Left lobe of liver (tissue), 2 donors: ENCODE measurements at regions not wholly inside any gene's neighbourhood (a gene's known extent, or its start where the extent isn't known, plus 50 kb on each side); places are given as distances from the start of the nearest gene placed in this dataset.

Experiments
- ATAC-seq: fragments of 200-7000 bp; cut with Tn5 transposase; one replicate; pipeline ENCODE4 v1.9.1; 2020; ENCODE audit warnings: mild to moderate bottlenecking, moderate library complexity
- DNase-seq: peaks from one replicate; pipeline ENCODE4 v3.0.0-alpha.2; 2020; ENCODE audit warnings: low spot score
- donor health status: DM: no; HTN: no; CAD: no; lungs with moderate emphysema.
- donor health status: DM: no; HTN: yes; CAD: no.

GRCh38 chr3:161987933-161988332, 491.3 kb downstream of the OTOL1 start:
- ATAC-seq (no peak), DNase-seq (no peak)

DNA sequence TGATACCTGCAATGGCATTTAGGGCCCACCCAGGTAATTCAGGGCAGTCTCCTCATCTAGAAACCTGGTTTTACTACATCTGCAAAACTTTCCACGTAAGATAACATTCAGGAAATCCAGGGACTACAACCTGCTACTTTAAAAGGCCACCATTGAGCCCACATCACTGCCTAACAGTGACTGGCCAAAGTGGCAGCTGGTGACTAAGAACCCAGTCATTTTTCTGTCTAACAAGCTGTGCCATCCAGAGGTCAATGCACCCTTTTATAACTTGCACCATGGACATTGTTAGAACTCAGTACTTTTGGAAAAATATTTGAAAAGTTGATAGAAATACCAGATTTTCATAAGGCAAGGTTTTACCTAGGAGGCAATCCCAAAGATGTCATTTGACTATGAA, 492.4 kb downstream of the OTOL1 start:
- DNase-seq = no peak
- ATAC-seq = no peak

DNA sequence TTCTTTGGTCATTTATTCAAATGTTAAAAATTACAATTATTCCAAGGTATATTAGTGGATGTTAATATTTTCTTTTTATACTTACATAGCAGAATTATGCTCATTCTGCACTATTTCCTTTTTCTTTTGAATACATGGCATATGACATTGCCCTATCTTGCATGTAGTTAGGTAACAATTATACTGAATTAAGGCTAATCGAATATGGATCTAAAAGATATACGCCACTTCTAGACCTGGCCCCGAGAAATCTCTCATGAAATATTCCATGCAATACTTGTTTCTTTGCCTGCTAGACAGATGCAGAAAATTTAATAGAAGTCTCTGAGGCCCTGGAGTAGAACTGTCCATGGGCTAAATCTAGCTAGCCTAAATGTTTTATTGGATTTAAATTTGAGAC, 493.4 kb downstream of the OTOL1 start:
- no peak for DNase-seq
- no peak for ATAC-seq

DNA sequence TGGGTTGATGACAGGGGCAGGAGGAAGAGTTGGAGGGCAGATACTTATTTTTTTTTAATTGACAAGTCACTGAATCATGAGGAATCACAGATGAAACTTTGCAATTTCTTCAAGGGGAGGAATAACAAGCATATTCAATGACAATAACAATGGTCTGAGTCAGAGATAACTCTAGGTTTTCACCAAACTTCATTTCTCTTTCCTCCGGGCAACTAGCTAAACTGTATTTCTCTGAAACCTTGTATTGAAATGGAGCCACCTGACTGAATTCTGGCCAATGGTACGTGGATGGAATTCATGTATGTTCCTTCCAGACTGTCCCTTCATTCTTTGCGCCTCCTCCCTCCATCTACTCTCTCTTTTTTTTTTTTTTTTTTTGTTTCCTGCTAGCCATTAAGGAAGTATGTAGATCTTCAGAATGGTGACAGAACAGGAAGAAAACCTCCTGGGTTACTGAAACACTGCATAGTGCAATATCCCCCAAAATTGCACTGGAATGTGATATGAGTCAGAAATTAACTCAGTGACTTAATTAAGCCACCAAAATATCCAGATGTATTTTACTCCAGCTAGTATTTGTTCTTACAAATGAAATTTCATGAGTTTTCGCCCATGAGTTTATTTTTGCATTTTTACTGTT, 495.4 kb downstream of the OTOL1 start:
- DNase-seq (no peak), ATAC-seq (no peak)

- ATAC-seq = no peak
- DNase-seq = no peak
These were observed 503.2 kb downstream of the OTOL1 start for GRCh38 chr3:161999846-162000245.

DNA sequence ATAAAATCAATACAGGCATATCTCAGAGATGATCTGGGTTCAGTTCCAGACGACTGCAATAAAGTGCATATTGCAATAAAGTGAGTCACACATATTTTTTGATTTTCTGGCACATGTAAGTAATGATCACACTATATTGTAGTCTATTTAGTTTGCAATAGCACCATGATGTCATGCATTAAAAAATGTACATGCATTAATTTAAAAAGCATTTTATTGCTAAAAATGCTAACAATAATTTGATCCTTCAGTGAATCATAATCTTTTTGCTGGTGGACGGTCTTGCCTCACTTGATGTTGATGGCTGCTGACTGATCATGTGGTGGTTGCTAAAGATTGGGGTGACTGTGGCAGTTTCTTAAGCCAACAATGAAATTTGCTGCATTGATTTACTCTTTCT, 511.1 kb downstream of the OTOL1 start:
- DNase-seq (no peak), ATAC-seq (no peak)

DNA sequence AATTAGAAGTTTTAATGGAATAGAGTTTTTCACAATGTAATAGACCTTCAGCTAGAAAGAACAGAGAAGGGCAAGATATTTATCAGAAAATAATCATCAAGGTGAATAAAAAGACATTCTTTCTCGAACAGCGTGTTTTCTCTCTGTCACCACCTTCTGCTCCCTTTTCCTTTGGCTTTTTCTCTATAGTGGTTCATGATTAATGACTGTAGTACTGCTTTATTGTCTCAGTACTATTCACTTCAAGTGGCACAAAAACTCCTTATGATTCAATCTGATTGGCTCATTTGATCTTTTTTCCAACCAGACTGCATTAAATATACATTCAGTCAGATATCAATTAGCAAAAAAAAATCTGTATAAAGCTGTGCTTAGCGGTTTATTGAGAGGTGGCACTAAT, 516.0 kb downstream of the OTOL1 start:
- ATAC-seq (no peak), DNase-seq (no peak)

- ATAC-seq (no peak), DNase-seq (no peak)
These were observed 517.7 kb downstream of the OTOL1 start for GRCh38 chr3:162014284-162014683.

DNA sequence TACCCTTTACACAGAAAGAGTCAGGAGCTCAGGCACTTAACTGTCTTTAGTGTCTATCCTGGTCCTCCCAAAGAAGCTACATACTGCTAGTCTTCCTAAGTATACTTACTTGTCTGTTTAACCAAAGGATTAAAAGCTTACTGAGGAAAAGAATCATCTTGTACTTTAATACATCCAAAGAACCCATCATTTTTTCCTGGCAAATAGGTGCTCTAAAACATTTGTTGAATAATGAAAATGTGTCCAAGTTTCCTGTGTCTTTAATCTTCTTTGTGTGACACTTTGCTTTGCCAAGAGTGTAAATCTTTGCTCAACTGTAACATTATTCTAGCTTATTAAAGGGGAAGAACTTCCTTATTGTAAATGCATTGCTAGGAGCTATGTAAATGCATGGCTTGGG, 519.2 kb downstream of the OTOL1 start:
- no peak for DNase-seq
- ATAC-seq = no peak

DNA sequence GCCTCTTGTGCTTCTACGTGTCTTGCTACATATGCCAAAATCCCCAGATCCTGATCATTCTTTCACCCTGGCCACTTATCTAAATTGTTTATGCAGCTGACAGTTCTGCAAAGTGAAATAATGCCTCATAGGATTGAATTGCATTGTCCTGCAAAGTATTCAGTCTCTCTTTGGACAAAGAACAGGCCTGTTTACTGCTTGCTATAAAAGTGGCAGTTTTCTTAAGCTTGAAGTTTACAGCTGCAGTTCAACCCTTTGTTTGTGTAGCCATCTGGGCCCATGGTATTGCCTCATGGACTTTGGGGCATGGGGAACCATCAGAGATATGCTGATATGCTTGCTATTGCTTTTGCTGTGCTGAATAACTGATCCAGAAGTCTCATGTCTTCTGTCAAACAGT, 523.2 kb downstream of the OTOL1 start:
- ATAC-seq (no peak), DNase-seq (no peak)

DNA sequence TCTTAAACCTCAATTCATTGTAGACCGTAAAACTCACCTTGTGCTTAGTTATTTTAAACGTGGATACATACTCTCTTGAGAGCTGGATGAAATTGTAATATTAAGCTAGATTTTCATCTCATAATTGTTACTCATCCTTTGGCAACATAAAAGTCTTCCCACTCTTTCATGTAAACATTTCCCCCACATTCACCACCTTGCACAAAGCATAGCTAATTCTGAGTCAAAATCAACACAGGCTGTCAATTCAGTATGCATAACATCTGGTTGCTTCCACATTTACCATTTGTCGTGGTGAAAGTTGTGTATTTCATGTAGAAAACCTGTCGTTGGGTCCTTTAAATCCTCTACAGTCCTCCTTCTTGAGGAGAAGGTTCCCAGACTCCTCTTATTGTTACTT, 524.6 kb downstream of the OTOL1 start:
- DNase-seq (no peak), ATAC-seq (no peak)

- DNase-seq (no peak), ATAC-seq (no peak)
These were observed 526.3 kb downstream of the OTOL1 start for GRCh38 chr3:162022911-162023310.

DNA sequence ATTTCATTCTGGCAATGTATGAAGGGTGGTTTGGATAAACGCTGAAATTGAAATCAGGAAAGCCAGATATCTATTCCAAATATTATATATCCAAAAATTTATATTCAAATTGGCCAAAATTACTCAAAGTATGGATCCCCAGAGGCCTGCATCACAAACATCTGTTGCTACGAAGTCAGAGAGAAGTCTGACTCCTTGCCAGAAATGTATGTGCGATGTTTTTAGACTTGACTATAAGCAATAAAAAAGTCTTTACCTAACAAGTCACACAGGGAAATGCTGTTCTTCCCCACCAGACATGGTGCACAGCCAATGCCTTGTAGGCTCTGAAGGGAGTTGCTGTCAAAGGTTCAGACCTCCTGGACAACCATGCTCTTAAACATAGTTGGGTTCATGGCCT, 533.1 kb downstream of the OTOL1 start:
- no peak for ATAC-seq

GRCh38 chr3:162034368-162034767, 537.8 kb downstream of the OTOL1 start:
- DNase-seq = no peak
- no peak for ATAC-seq

More for the DNA sequence above, 533.1 kb downstream of the OTOL1 start:
- DNase-seq = no peak

- DNase-seq (no peak), ATAC-seq (no peak)
These were observed 545.0 kb downstream of the OTOL1 start for GRCh38 chr3:162041622-162042021.

DNA sequence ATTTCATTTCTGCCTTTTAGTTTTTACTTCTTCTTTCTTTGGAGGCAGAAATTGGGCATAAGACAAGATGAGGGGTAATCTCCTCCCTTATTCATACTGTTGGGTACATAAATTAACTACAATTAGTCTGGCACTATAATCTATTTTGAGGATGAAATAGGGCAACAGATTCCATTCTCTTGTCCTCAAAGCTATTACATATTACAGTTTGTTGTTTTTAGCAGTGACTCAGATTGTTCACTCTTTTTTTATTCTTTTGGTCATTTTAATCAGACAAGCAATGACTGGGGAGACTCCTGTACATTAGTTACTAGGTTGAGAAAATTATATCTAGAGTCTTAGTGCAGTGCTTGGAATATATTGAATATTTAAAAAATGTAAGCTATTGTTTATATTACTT, 556.0 kb downstream of the OTOL1 start:
- no peak for ATAC-seq
- DNase-seq = no peak

- ATAC-seq = no peak
- DNase-seq = no peak
These were observed 576.1 kb downstream of the OTOL1 start for GRCh38 chr3:162072656-162073164.

DNA sequence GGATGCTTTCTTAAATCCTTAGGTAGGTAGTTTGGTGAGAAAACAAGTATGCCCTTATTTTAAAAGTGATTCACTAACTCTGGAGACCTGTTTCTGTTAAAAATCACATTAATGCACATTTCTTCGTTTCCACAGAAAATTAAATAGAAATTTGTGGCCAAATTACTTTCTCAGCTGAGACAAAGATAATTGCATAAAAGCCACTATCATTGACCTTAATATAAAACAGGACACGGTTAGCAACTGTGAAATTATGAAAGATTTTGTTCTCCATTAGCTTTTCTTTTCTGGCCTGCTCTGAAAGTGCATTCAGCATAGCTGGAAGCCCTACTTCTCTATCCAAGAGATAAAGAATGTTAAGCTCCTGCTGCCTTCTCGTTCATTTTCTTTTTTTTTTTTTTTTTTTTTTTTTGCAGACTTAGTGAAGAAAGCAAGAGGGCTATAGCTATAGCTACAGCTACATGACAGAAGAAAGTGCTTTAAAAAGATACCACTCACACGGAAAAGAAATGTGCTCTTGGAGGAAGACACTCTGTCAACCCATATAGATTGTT, 576.9 kb downstream of the OTOL1 start:
- no peak for DNase-seq
- no peak for ATAC-seq

DNA sequence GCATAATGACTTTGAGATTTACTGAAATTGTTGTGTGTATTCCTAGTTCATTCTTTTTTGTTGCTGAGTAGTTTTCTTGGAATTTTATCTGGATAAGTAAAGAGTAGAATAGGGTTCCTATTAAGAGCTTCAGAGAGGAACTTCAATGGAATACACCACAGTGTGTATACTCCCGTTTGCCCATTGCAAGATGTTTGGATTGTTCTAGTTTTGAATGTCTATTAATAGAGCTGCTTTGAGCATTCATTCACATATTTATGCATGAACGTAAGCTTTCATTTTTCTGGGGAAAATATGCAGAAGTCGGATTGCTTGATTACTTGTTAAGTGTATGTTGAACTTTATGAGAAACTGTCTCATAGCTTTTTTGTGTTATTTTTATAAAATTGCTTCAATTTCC, 580.5 kb downstream of the OTOL1 start:
- DNase-seq (no peak), ATAC-seq (no peak)

- DNase-seq (no peak), ATAC-seq (no peak)
These were observed 585.9 kb downstream of the OTOL1 start for GRCh38 chr3:162082516-162082915.

DNA sequence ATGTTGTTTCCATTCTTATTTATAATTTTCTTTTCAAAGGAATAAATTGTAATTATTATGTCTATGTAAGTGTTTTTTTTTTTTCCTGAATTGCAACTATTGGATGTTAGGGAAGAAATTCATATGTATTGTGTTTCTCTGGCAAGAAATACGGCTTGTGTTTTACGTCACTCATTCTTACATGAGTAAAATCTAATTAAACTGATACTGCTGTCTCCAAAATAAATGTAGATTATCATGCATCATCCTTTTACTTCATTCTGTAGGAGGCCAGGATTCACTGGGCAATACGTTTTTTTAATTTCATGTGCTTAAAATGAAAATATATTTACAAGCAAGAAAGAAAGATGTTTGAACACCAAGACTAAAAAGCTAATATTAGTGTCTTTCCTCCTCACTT, 590.8 kb downstream of the OTOL1 start:
- no peak for DNase-seq

DNA sequence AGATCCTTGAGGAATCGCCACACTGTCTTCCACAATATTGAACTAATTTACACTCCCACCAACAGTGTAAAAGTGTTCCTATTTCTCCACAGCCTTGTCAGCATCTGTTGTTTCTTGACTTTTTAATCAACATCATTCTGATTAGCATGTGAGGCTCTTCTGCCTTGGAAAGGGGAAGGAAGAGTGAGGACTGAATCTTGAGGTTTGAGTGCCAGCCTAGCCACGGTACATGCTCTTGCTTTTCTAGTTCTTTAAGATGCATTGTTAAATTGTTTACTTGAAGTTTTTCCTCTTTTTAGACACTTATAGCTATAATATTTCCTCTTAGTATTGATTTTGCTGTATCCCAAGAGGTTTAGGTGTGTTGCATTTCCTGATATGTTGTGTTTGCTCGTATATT, 596.1 kb downstream of the OTOL1 start:
- DNase-seq = no peak
- ATAC-seq = no peak

More for the DNA sequence above, 590.8 kb downstream of the OTOL1 start:
- no peak for ATAC-seq

GRCh38 chr3:162094301-162094700, 597.7 kb downstream of the OTOL1 start:
- DNase-seq (no peak), ATAC-seq (no peak)
